ENCODE measurements at regions not wholly inside any gene's neighbourhood (a gene's known extent, or its start where the extent isn't known, plus 50 kb on each side); places are given as distances from the start of the nearest gene placed in this dataset.
A peak's percentile ranks its signal among the peaks of the same experiment; 100 is the strongest.
"Not testable (repeated sequence)": the region's sequence is repeated elsewhere in the genome, so short reads cannot be mapped to it uniquely, and the experiment has no call there.

DNA sequence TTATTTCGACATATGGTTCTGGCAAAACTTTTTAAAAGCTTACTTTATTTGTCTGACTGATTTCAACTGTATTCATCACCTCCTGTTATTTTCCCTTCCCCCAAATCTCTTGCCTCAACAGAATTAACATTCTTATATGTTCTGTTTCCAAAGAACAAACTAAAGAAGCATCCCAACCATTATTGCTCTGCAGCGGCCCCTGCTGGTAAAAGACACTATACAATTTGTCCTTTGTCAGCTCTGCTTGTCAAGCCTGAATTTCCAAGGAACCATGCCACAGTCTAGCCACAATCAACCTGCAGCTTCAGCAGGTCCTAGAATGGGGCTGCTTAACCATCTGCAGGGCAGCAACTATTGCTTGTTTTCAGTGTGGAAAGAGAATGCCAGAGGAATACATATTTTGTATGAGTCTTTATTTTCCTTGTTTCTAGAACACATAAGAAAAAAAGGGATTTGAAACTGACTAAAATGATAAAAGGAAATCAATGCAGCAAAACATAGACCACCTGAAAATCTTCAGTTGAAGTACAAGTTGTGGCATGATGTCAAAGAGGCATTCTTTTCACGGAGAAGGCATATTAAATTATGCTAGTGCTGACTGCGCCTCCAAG, 845.3 kb downstream of the DIAPH3 start:
- DNase-seq = peak; percentile 52
- peak; percentile 24 for TF ChIP-seq CTCF (IDR thresholded peaks at IDR 0.05; ENCODE audit: unreplicated experiment)
- Mint-ChIP-seq H3K36me3 (ENCODE audit: insufficient read depth, unreplicated experiment) (no peaks in the 10 kb centered on the region), H3K27me3 (ENCODE audit: unreplicated experiment) (no peaks in the 10 kb centered on the region), H3K27ac (ENCODE audit: unreplicated experiment) (no peak overlapping the region), H3K9me3 (ENCODE audit: low read depth, unreplicated experiment) (no peaks in the 10 kb centered on the region), H3K4me3 (ENCODE audit: low read depth, unreplicated experiment) (no peak overlapping the region), H3K4me1 (ENCODE audit: low read depth, unreplicated experiment) (peaks cover 8% of the 10 kb centered on the region)
- intact Hi-C loops (cut with micrococcal nuclease; ENCODE audit: unreplicated experiment) = no loop called here
- no TSS peak for BruUV-seq (replicated peaks)
- CTCF ChIA-PET = interaction anchor here (1.3 kb wide), 1 partner anchor 12 kb away, joined by 8 read pairs; no protein-coding TSS in a partner anchor

- CTCF ChIA-PET = no interaction called here
Observed at GRCh38 chr13:59319276-59319675, 844.5 kb downstream of the DIAPH3 start.

GRCh38 chr13:59320021-59320420, 843.7 kb downstream of the DIAPH3 start:
- CTCF ChIA-PET = no interaction called here
- no peak for DNase-seq
- Mint-ChIP-seq H3K4me1 (ENCODE audit: low read depth, unreplicated experiment) (peaks cover 2% of the 10 kb centered on the region), H3K27me3 (ENCODE audit: unreplicated experiment) (no peaks in the 10 kb centered on the region), H3K4me3 (ENCODE audit: low read depth, unreplicated experiment) (no peak overlapping the region), H3K36me3 (ENCODE audit: insufficient read depth, unreplicated experiment) (no peaks in the 10 kb centered on the region), H3K9me3 (ENCODE audit: low read depth, unreplicated experiment) (no peaks in the 10 kb centered on the region), H3K27ac (ENCODE audit: unreplicated experiment) (no peak overlapping the region)
- TF ChIP-seq CTCF (IDR thresholded peaks at IDR 0.05; ENCODE audit: unreplicated experiment) = no peak
- BruUV-seq (replicated peaks) = no TSS peak
- intact Hi-C loops (cut with micrococcal nuclease; ENCODE audit: unreplicated experiment) = no loop called here

More at GRCh38 chr13:59319276-59319675, 844.5 kb downstream of the DIAPH3 start:
- Mint-ChIP-seq H3K27me3 (ENCODE audit: unreplicated experiment) (no peaks in the 10 kb centered on the region), H3K36me3 (ENCODE audit: insufficient read depth, unreplicated experiment) (no peaks in the 10 kb centered on the region), H3K4me3 (ENCODE audit: low read depth, unreplicated experiment) (no peak overlapping the region), H3K27ac (ENCODE audit: unreplicated experiment) (no peak overlapping the region), H3K9me3 (ENCODE audit: low read depth, unreplicated experiment) (no peaks in the 10 kb centered on the region), H3K4me1 (ENCODE audit: low read depth, unreplicated experiment) (peaks cover 8% of the 10 kb centered on the region)
- intact Hi-C loops (cut with micrococcal nuclease; ENCODE audit: unreplicated experiment) = no loop called here
- no TSS peak for BruUV-seq (replicated peaks)
- no peak for TF ChIP-seq CTCF (IDR thresholded peaks at IDR 0.05; ENCODE audit: unreplicated experiment)
- DNase-seq = no peak

DNA sequence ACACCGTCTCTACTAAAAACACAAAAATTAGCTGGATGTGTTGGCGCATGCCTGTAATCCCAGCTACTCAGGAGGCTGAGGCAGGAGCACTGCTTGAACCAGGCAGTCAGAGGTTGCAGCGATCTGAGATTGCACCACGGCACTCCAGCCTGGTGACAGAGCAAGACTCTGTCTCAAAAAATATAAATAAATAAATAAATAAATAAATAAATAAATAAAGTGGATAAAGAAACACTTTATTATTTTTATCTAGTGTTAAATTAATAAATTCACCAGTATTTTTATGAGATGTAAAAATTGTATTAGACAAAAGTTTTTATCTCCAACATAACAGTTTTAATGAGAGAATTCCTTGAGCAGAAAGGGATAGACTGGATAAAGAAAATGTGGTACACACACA, 839.3 kb downstream of the DIAPH3 start:
- H3K4me1 Mint-ChIP-seq (ENCODE audit: low read depth, unreplicated experiment); H3K36me3 Mint-ChIP-seq (ENCODE audit: insufficient read depth, unreplicated experiment); BruUV-seq (replicated peaks); H3K27me3 Mint-ChIP-seq (ENCODE audit: unreplicated experiment); H3K9me3 Mint-ChIP-seq (ENCODE audit: low read depth, unreplicated experiment); CTCF ChIA-PET; H3K27ac Mint-ChIP-seq (ENCODE audit: unreplicated experiment); H3K4me3 Mint-ChIP-seq (ENCODE audit: low read depth, unreplicated experiment); intact Hi-C loops (cut with micrococcal nuclease; ENCODE audit: unreplicated experiment); DNase-seq: not testable (repeated sequence)

- BruUV-seq (replicated peaks) = no TSS peak
- H3K27ac Mint-ChIP-seq (ENCODE audit: unreplicated experiment) = no peak overlapping the region
- H3K36me3 Mint-ChIP-seq (ENCODE audit: insufficient read depth, unreplicated experiment) = no peaks in the 10 kb centered on the region
- intact Hi-C loops (cut with micrococcal nuclease; ENCODE audit: unreplicated experiment) = no loop called here
- H3K27me3 Mint-ChIP-seq (ENCODE audit: unreplicated experiment) = no peaks in the 10 kb centered on the region
- no peaks in the 10 kb centered on the region for H3K9me3 Mint-ChIP-seq (ENCODE audit: low read depth, unreplicated experiment)
- CTCF ChIA-PET = no interaction called here
- TF ChIP-seq CTCF (IDR thresholded peaks at IDR 0.05; ENCODE audit: unreplicated experiment) = no peak
- H3K4me1 Mint-ChIP-seq (ENCODE audit: low read depth, unreplicated experiment) = no peaks in the 10 kb centered on the region
- no peak overlapping the region for H3K4me3 Mint-ChIP-seq (ENCODE audit: low read depth, unreplicated experiment)
- DNase-seq = no peak
Observed at GRCh38 chr13:59326717-59327116, 837.0 kb downstream of the DIAPH3 start.
